CD4-positive, alpha-beta memory T cell (primary cell): ENCODE measurements at regions not wholly inside any gene's neighbourhood (a gene's known extent, or its start where the extent isn't known, plus 50 kb on each side); places are given as distances from the start of the nearest gene placed in this dataset.

ENCODE experiments used
- CTCF ChIA-PET: fragments of 350-600 bp; sonication (Branson Sonifier 250); formaldehyde crosslinking; loops from one replicate; lab custom pipeline; 2021; ENCODE audit warnings: inconsistent platforms; ENCODE audit not compliant: partially characterized antibody; lab: Charles Lee
- POLR2A ChIA-PET: fragments of 350-600 bp; sonication (Branson Sonifier 250); formaldehyde crosslinking; loops from one replicate; lab custom pipeline; 2021; ENCODE audit not compliant: partially characterized antibody; lab: Charles Lee
- DNase-seq, 5 donors: peaks; one replicate each; pipeline versions ENCODE4 v3.0.0 to v3.0.0-alpha.2; 2020 to 2022; ENCODE audit warnings: mixed read lengths in 1 of 5
- H3K27ac ChIP-seq: one replicate; pipeline ENCODE4 v1.7.0; 2013; ENCODE audit warnings: low read depth, low read length
- H3K27me3 ChIP-seq: 2 replicates; pipeline ENCODE4 v1.7.0; 2013; ENCODE audit warnings: mild to moderate bottlenecking, low read length, moderate library complexity; ENCODE audit not compliant: insufficient read depth
- H3K36me3 ChIP-seq: 2 replicates; pipeline ENCODE4 v1.7.0; 2013; ENCODE audit warnings: mild to moderate bottlenecking, low read length, moderate library complexity; ENCODE audit not compliant: insufficient read depth
- H3K4me1 ChIP-seq: 2 replicates; pipeline ENCODE4 v1.7.0; 2013; ENCODE audit warnings: mild to moderate bottlenecking, low read length, moderate library complexity; ENCODE audit not compliant: insufficient read depth
- H3K4me3 ChIP-seq, 2 donors: one replicate each; pipeline ENCODE4 v1.7.0; 2013; ENCODE audit warnings: low read length in 2 of 2, mild to moderate bottlenecking in 1 of 2
- H3K9me3 ChIP-seq, 2 donors: one replicate each; pipeline ENCODE4 v1.7.0; 2013; ENCODE audit warnings: low read length in 2 of 2, control low read depth in 1 of 2; ENCODE audit not compliant: control insufficient read depth in 1 of 2
- H3K27ac Mint-ChIP-seq, 7 donors: one replicate each; pipeline ENCODE4 v1.8.0; 2020 to 2021; ENCODE audit warnings: mixed read lengths in 7 of 7, mild to moderate bottlenecking in 6 of 7, inconsistent platforms in 3 of 7, moderate library complexity in 3 of 7
- H3K27me3 Mint-ChIP-seq, 2 donors: one replicate each; pipeline ENCODE4 v1.8.0; 2020 to 2021; ENCODE audit warnings: mixed read lengths in 2 of 2
- H3K36me3 Mint-ChIP-seq, 2 donors: one replicate each; pipeline ENCODE4 v1.8.0; 2020 to 2021; ENCODE audit warnings: mixed read lengths in 2 of 2, inconsistent platforms in 1 of 2, mild to moderate bottlenecking in 1 of 2
- H3K4me1 Mint-ChIP-seq, 4 donors: one replicate each; pipeline ENCODE4 v1.8.0; 2020 to 2021; ENCODE audit warnings: mixed read lengths in 4 of 4, mild to moderate bottlenecking in 1 of 4
- H3K4me3 Mint-ChIP-seq, 8 donors: one replicate each; pipeline ENCODE4 v1.8.0; 2020 to 2021; ENCODE audit warnings: mixed read lengths in 8 of 8, mild to moderate bottlenecking in 7 of 8, moderate library complexity in 6 of 8, inconsistent platforms in 3 of 8
- H3K9me3 Mint-ChIP-seq, 8 donors: one replicate each; pipeline ENCODE4 v1.8.0; 2020 to 2021; ENCODE audit warnings: mixed read lengths in 8 of 8, mild to moderate bottlenecking in 5 of 8, inconsistent platforms in 3 of 8, moderate library complexity in 1 of 8
- intact Hi-C: fragments of 100-400 bp; cut with micrococcal nuclease; formaldehyde crosslinking; loops from one replicate; pipeline ENCODE4 v1.15.1; 2023

GRCh38 chr2:184205048-184205596 lies 393.2 kb upstream of the ZNF804A start:
- Histone ChIP-seq H3K27ac (no peak overlapping the region), H3K4me3 (no peak overlapping the region), H3K27me3 (no peaks in the 10 kb centered on the region), H3K36me3 (no peaks in the 10 kb centered on the region), H3K4me1 (no peaks in the 10 kb centered on the region), H3K9me3 (no peaks in the 10 kb centered on the region)
- H3K4me3 Mint-ChIP-seq, result no peak overlapping the region
- H3K27ac Mint-ChIP-seq, result no peak overlapping the region
- no peaks in the 10 kb centered on the region for H3K4me1 Mint-ChIP-seq
- intact Hi-C loops, result no loop called here
- no peaks in the 10 kb centered on the region for H3K36me3 Mint-ChIP-seq
- ChIA-PET POLR2A (no interaction called here), CTCF (no interaction called here)
- no peaks in the 10 kb centered on the region for H3K27me3 Mint-ChIP-seq
- peaks cover 0 to 9% (median 3%) of the 10 kb centered on the region in 8 donors for H3K9me3 Mint-ChIP-seq
- DNase-seq, result no peak

DNA sequence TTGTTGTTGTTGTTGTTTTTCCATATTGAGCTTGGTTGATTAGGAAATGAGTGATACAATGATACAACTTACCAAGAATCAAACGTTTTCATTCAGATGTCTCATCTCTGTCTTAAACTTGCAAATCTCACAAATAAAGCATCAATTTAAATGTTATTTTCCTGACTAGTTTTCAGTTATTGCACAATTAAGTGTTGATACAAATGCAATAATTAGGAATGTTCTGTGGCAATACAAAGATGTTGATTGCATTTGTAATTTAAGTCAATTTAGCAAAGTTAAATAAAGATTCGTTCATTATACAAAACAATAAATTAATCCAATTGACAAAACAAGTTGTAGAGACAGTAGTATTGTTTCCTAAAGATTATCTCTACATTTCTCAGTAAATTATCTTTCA lies 392.3 kb upstream of the ZNF804A start:
- no peak overlapping the region for H3K27ac Mint-ChIP-seq
- H3K36me3 Mint-ChIP-seq, result no peaks in the 10 kb centered on the region
- H3K4me3 ChIP-seq, result no peak overlapping the region
- no peaks in the 10 kb centered on the region for H3K27me3 Mint-ChIP-seq
- H3K27me3 ChIP-seq, result no peaks in the 10 kb centered on the region
- H3K4me3 Mint-ChIP-seq, result no peak overlapping the region
- H3K9me3 Mint-ChIP-seq, result peaks cover 0 to 9% (median 3%) of the 10 kb centered on the region in 8 donors
- H3K9me3 ChIP-seq, result no peaks in the 10 kb centered on the region
- H3K4me1 Mint-ChIP-seq, result no peaks in the 10 kb centered on the region
- ChIA-PET POLR2A (no interaction called here), CTCF (no interaction called here)
- H3K27ac ChIP-seq, result no peak overlapping the region
- no peaks in the 10 kb centered on the region for H3K4me1 ChIP-seq
- DNase-seq, result no peak
- intact Hi-C loops, result no loop called here
- H3K36me3 ChIP-seq, result no peaks in the 10 kb centered on the region

GRCh38 chr2:184210329-184210728 lies 388.0 kb upstream of the ZNF804A start:
- Histone ChIP-seq H3K4me3 (no peak overlapping the region), H3K36me3 (no peaks in the 10 kb centered on the region), H3K27me3 (no peaks in the 10 kb centered on the region), H3K4me1 (no peaks in the 10 kb centered on the region), H3K9me3 (no peaks in the 10 kb centered on the region), H3K27ac (no peak overlapping the region)
- DNase-seq, result no peak
- no peaks in the 10 kb centered on the region for H3K27me3 Mint-ChIP-seq
- H3K9me3 Mint-ChIP-seq, result peaks cover 2 to 13% (median 7%) of the 10 kb centered on the region in 8 donors
- POLR2A ChIA-PET, result no interaction called here
- H3K36me3 Mint-ChIP-seq, result no peaks in the 10 kb centered on the region
- CTCF ChIA-PET, result no interaction called here
- H3K4me1 Mint-ChIP-seq, result no peaks in the 10 kb centered on the region
- intact Hi-C loops, result no loop called here
- no peak overlapping the region for H3K27ac Mint-ChIP-seq
- no peak overlapping the region for H3K4me3 Mint-ChIP-seq

DNA sequence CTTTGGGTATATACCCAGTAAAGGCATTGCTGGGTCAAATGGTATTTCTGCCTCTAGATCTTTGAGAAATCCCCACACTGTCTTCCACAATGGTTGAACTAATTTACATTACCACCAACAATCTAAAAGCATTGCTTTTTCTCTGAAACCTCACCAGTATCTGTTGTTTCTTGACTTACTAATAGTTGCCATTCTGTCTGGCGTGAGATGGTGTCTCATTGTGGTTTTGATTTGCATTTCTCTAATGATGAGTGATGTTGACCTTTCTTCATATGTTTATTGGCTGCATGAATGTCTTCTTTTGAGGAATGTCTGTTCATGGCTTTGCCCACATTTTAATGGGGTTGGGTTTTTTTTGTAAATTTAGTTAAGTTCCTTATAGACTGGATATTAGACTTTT lies 382.6 kb upstream of the ZNF804A start:
- intact Hi-C loops, result no loop called here
- no peaks in the 10 kb centered on the region for H3K36me3 ChIP-seq
- Mint-ChIP-seq H3K4me1 (no peaks in the 10 kb centered on the region), H3K27ac (no peak overlapping the region), H3K9me3 (peaks cover 5 to 32% (median 18%) of the 10 kb centered on the region in 8 donors), H3K4me3 (no peak overlapping the region), H3K36me3 (no peaks in the 10 kb centered on the region), H3K27me3 (no peaks in the 10 kb centered on the region)
- no peak for DNase-seq
- H3K4me3 ChIP-seq, result no peak overlapping the region
- H3K27me3 ChIP-seq, result no peaks in the 10 kb centered on the region
- H3K4me1 ChIP-seq, result no peaks in the 10 kb centered on the region
- CTCF ChIA-PET, result no interaction called here
- POLR2A ChIA-PET, result no interaction called here
- H3K9me3 ChIP-seq, result no peaks in the 10 kb centered on the region
- no peak overlapping the region for H3K27ac ChIP-seq

GRCh38 chr2:184256611-184257010 lies 341.7 kb upstream of the ZNF804A start:
- intact Hi-C loops, result no loop called here
- no peaks in the 10 kb centered on the region for H3K27me3 Mint-ChIP-seq
- Histone ChIP-seq H3K36me3 (no peaks in the 10 kb centered on the region), H3K4me1 (no peaks in the 10 kb centered on the region), H3K4me3 (no peak overlapping the region), H3K27me3 (no peaks in the 10 kb centered on the region), H3K27ac (no peak overlapping the region), H3K9me3 (no peaks in the 10 kb centered on the region)
- peaks cover 0 to 10% (median 1%) of the 10 kb centered on the region in 8 donors for H3K9me3 Mint-ChIP-seq
- H3K4me3 Mint-ChIP-seq, result no peak overlapping the region
- ChIA-PET POLR2A (no interaction called here), CTCF (no interaction called here)
- H3K36me3 Mint-ChIP-seq, result no peaks in the 10 kb centered on the region
- DNase-seq, result no peak
- H3K27ac Mint-ChIP-seq, result no peak overlapping the region
- H3K4me1 Mint-ChIP-seq, result no peaks in the 10 kb centered on the region

DNA sequence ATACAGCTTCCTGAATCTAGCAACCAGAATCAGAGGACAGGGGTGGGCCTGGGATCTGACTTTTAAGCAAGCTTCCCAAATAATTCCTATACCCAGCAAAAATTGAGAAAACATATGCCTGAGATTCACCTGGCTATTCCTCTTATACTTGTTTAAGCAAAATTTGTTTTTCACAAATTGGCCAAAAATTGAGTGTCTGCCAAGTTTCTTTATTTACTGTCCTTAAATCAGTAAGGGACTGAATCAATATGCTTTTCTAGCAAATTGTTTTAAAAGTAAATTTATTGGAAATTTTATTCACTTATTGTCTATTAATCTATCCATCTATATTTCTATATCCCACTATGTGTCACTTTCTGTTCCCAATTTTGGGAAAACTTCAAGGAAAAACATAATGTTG lies 337.0 kb upstream of the ZNF804A start:
- Mint-ChIP-seq H3K27ac (no peak overlapping the region), H3K9me3 (peaks cover 0 to 8% (median 4%) of the 10 kb centered on the region in 8 donors), H3K4me3 (no peak overlapping the region), H3K36me3 (no peaks in the 10 kb centered on the region), H3K27me3 (no peaks in the 10 kb centered on the region), H3K4me1 (no peaks in the 10 kb centered on the region)
- H3K4me3 ChIP-seq, result no peak overlapping the region
- no peak overlapping the region for H3K27ac ChIP-seq
- CTCF ChIA-PET, result no interaction called here
- no peaks in the 10 kb centered on the region for H3K27me3 ChIP-seq
- no peaks in the 10 kb centered on the region for H3K9me3 ChIP-seq
- no peaks in the 10 kb centered on the region for H3K4me1 ChIP-seq
- POLR2A ChIA-PET, result no interaction called here
- no peak for DNase-seq
- no peaks in the 10 kb centered on the region for H3K36me3 ChIP-seq
- intact Hi-C loops, result no loop called here

DNA sequence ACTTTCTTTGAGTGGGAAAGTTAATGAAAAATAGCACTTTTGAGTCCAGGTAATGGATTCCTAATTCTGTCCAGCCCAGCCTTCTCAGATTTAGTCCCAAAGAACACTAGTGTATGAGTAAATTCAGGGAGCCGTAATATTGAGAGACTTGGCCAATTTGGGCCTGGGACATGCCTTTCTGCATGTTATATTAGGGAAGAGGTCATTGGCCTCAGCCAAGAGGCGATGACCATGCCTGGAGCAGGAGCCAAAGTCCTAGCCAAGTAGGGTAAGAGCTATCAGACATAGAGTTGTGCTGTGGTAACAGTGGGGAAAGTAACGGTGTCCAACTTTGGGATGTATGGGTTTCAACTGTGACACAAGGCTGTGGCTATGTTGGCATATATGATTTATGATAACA lies 336.5 kb upstream of the ZNF804A start:
- DNase-seq, result no peak

More for the DNA sequence above, 336.5 kb upstream of the ZNF804A start:
- H3K36me3 Mint-ChIP-seq, result no peaks in the 10 kb centered on the region
- H3K9me3 Mint-ChIP-seq, result peaks cover 0 to 8% (median 4%) of the 10 kb centered on the region in 8 donors
- no peaks in the 10 kb centered on the region for H3K4me1 Mint-ChIP-seq
- Histone ChIP-seq H3K9me3 (no peaks in the 10 kb centered on the region), H3K4me3 (no peak overlapping the region), H3K27me3 (no peaks in the 10 kb centered on the region), H3K36me3 (no peaks in the 10 kb centered on the region), H3K27ac (no peak overlapping the region), H3K4me1 (no peaks in the 10 kb centered on the region)
- intact Hi-C loops, result no loop called here
- no peak overlapping the region for H3K4me3 Mint-ChIP-seq
- ChIA-PET CTCF (no interaction called here), POLR2A (no interaction called here)
- H3K27ac Mint-ChIP-seq, result no peak overlapping the region
- no peaks in the 10 kb centered on the region for H3K27me3 Mint-ChIP-seq
